ENCODE measurements at regions not wholly inside any gene's neighbourhood (a gene's known extent, or its start where the extent isn't known, plus 50 kb on each side); places are given as distances from the start of the nearest gene placed in this dataset.

DNA sequence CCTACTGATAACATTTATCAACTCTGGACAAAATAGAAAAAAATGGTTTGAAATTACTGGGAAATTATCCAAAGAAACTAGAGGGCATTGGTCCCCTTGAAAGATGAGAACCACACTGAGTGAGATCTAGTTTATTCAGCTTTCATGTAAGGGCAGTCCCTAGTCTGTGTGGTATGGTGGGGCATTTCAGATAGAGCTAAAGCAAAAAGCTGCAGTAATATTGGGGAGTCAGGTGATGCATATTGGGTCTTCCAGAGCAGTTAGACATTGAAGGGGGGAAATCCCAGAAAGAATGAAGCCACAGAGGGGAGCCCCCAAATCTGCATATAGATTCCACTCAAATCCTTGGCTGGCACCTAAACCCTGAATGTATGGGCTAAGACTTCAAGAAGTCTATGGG, 347.7 kb upstream of the POU3F1 start:
- TF ChIP-seq POLR2AphosphoS5 (IDR thresholded peaks at IDR 0.05; ENCODE audit: low read depth, low read length) (no peak), TAF1 (IDR thresholded peaks at IDR 0.05; ENCODE audit: borderline replicate concordance, insufficient read depth, low read length) (no peak), REST (IDR thresholded peaks at IDR 0.05; ENCODE audit: insufficient read depth in 1 of 2, low read depth in 2 of 2, low read length in 2 of 2) (no peak), SIN3A (IDR thresholded peaks at IDR 0.05; ENCODE audit: borderline replicate concordance, insufficient read depth, low read length) (no peak), FOXP2 (optimal IDR thresholded peaks at IDR 0.05; ENCODE audit: borderline replicate concordance, extremely low read depth, extremely low read length, insufficient read depth) (no peak)

Data from PFSK-1 (cell line).